Immature natural killer cell (primary cell): ENCODE measurements at regions not wholly inside any gene's neighbourhood (a gene's known extent, or its start where the extent isn't known, plus 50 kb on each side); places are given as distances from the start of the nearest gene placed in this dataset.

ENCODE experiments used
- DNase-seq, 3 donors: peaks; one replicate each; pipeline ENCODE4 v3.0.0; 2022; ENCODE audit warnings: mixed read lengths in 1 of 3
- H3K27ac Mint-ChIP-seq, 6 donors: one replicate each; pipeline ENCODE4 v1.8.0; 2020; ENCODE audit warnings: mixed read lengths in 6 of 6, mild to moderate bottlenecking in 5 of 6, inconsistent platforms in 4 of 6, moderate library complexity in 3 of 6
- H3K27me3 Mint-ChIP-seq, 3 donors: one replicate each; pipeline ENCODE4 v1.8.0; 2020 to 2021; ENCODE audit warnings: low read depth in 3 of 3, mild to moderate bottlenecking in 3 of 3, mixed read lengths in 3 of 3, moderate library complexity in 3 of 3, inconsistent platforms in 1 of 3
- H3K36me3 Mint-ChIP-seq, 3 donors: one replicate each; pipeline ENCODE4 v1.8.0; 2020; ENCODE audit warnings: mixed read lengths in 3 of 3, inconsistent platforms in 2 of 3, mild to moderate bottlenecking in 2 of 3
- H3K4me1 Mint-ChIP-seq, 2 donors: one replicate each; pipeline ENCODE4 v1.8.0; 2020; ENCODE audit warnings: inconsistent platforms in 2 of 2, mild to moderate bottlenecking in 2 of 2, mixed read lengths in 2 of 2, moderate library complexity in 1 of 2
- H3K4me3 Mint-ChIP-seq, 5 donors: one replicate each; pipeline ENCODE4 v1.8.0; 2020; ENCODE audit warnings: mild to moderate bottlenecking in 5 of 5, mixed read lengths in 5 of 5, inconsistent platforms in 3 of 5, moderate library complexity in 3 of 5
- H3K9me3 Mint-ChIP-seq, 6 donors: one replicate each; pipeline ENCODE4 v1.8.0; 2020; ENCODE audit warnings: mild to moderate bottlenecking in 6 of 6, mixed read lengths in 6 of 6, inconsistent platforms in 4 of 6, moderate library complexity in 3 of 6

DNA sequence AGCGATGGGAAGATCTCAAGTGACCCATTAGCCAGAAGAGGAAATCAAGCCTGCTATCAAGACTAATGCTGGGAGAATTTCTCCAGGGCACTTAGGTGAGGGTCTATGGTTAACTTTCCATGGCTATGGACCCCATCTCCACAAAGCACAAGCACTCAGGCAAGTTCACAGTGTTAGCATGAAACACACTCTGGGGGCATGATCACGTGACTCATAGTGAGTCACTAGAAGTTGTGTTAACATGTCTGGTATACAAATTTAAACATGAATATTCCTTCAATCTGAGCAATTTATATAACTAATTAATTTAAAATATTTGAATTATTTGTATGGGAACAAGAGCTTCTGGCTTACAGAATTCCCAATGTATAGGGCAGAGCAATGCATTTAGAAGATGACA, 131.8 kb downstream of the FAM204A start:
- no peaks in the 10 kb centered on the region for H3K4me1 Mint-ChIP-seq
- H3K27me3 Mint-ChIP-seq, result peaks cover 0 to 3% (median 1%) of the 10 kb centered on the region in 3 donors
- no peak for DNase-seq
- H3K36me3 Mint-ChIP-seq, result no peaks in the 10 kb centered on the region
- H3K9me3 Mint-ChIP-seq, result peaks cover 0 to 2% (median 0%) of the 10 kb centered on the region in 6 donors
- H3K4me3 Mint-ChIP-seq, result no peak overlapping the region
- no peak overlapping the region for H3K27ac Mint-ChIP-seq

DNA sequence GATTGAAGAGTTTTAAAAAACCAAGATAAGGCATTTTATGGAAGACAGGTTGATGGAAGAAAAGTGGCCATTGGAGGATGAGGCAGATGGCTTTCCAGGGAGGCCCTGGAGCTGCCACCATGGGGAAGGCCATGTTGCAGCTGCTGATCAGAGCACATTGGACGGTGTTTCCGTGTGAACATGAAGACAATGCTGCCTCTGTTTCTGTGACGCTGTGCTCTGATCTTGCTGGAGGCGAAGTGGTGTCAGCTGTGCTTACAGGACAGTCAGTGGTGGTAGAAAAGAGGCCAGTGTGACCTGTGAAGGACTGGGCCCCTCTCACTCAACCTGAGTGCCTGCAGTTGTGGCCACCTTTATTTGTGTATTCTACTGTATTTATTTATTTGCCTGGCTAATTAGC, 132.9 kb downstream of the FAM204A start:
- Mint-ChIP-seq H3K9me3 (peaks cover 0 to 4% (median 0%) of the 10 kb centered on the region in 6 donors), H3K27me3 (peaks cover 0 to 6% (median 0%) of the 10 kb centered on the region in 3 donors), H3K4me3 (no peak overlapping the region), H3K36me3 (no peaks in the 10 kb centered on the region), H3K4me1 (no peaks in the 10 kb centered on the region), H3K27ac (no peak overlapping the region)
- DNase-seq, result no peak

DNA sequence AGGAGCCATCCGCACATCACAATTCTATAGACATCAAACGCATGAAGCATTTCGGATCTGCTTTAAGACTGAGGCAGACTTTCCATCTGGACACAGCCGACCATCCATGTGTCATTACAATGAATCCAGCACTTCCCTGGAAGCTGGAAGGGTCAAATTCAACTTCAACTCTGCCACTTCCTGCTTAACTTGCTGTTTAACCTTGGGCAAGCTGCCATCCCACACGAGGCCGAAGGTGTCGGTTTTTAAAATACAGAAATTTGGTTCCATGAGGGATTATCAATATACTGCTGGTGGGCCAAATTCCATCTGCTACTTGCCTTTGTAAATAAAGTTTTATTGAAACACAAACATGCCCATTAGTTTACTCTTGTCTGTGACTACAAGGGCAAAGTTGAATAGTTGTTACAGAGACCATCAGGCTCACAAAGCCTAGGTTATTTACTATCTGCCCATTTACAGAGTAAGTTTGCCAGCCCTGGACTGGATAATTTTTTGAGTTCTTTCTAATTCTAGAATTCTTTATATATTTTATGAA, 134.6 kb downstream of the FAM204A start:
- peaks cover 0 to 6% (median 3%) of the 10 kb centered on the region in 3 donors for H3K27me3 Mint-ChIP-seq
- H3K9me3 Mint-ChIP-seq, result peaks cover 0 to 2% (median 0%) of the 10 kb centered on the region in 6 donors
- H3K36me3 Mint-ChIP-seq, result no peaks in the 10 kb centered on the region
- DNase-seq, result no peak
- H3K4me1 Mint-ChIP-seq, result no peaks in the 10 kb centered on the region
- no peak overlapping the region for H3K27ac Mint-ChIP-seq
- no peak overlapping the region for H3K4me3 Mint-ChIP-seq

DNA sequence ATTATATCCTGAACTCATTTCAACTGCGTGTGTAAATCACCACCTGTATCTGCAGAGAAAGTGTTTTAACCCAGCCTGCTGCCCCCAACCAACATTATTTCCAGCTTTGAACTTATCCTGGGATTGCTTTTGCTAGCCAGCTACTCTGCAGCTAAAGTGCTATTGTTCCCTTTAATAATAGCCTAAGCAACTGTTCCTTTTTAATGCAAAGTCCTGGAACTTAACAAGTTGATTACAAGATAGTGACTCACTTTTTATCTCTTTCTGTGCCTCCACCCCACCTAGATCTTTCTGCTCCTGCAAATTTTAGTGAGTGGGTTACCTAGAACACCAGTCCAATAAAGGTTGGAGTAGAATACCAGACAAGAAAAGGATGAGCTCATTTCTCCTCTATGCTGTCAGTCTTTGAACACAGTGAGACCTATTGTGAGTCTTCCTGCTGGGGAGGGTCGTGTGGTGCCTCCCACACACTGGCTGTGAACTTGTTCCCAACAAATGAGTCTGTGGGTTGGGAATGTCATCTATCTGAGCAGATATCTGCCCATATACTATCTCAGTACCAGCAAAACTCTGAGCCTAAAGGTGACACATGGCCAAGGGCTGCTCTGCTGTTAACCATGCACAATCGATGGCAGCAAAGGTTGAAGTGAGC, 137.7 kb downstream of the FAM204A start:
- peaks cover 0 to 2% (median 0%) of the 10 kb centered on the region in 6 donors for H3K9me3 Mint-ChIP-seq

DNA sequence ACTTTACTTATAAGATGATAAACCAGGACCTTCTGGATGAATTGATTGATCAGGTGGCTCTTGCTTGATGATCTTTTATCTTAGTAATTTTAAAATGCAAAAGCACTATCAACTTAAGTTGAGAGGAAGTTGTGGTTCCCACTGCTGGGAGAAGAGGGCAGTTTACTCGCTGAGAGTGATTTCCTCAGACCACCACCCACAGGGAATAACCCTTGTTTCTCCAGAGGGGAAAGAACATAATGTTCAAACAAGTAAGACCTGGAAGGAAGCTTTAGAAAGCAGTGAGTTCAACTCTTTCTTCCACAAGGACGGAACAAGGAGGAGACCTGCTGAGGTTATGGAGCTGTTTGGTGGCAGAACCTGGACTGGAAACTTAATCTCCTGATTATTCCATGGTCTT, 138.7 kb downstream of the FAM204A start:
- H3K27ac Mint-ChIP-seq, result no peak overlapping the region
- H3K4me1 Mint-ChIP-seq, result no peaks in the 10 kb centered on the region
- H3K9me3 Mint-ChIP-seq, result peaks cover 0 to 2% (median 0%) of the 10 kb centered on the region in 6 donors
- no peak overlapping the region for H3K4me3 Mint-ChIP-seq
- DNase-seq, result no peak
- no peaks in the 10 kb centered on the region for H3K36me3 Mint-ChIP-seq
- peaks cover 0 to 8% (median 6%) of the 10 kb centered on the region in 3 donors for H3K27me3 Mint-ChIP-seq

More for the DNA sequence above, 137.7 kb downstream of the FAM204A start:
- Mint-ChIP-seq H3K27me3 (peaks cover 0 to 8% (median 6%) of the 10 kb centered on the region in 3 donors), H3K36me3 (no peaks in the 10 kb centered on the region), H3K4me3 (no peak overlapping the region), H3K4me1 (no peaks in the 10 kb centered on the region), H3K27ac (no peak overlapping the region)
- DNase-seq, result no peak

DNA sequence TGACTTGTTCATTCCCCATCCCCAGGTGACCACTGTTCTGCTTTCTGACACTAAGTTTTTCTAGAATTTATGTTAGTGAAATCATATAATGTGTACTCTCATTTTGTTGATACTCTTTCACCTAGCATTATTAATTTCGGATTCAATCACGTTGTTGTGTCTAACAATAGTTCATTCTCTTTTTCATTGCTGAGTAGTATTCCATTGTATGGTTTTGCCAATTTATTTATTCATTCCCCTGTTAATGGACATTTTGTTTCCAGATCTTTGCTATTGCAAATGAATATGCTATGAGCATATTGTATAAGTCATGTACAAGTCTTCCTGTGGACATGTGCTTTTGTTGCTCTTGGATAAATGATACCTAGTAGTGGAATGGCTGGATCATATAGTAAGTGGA, 146.4 kb downstream of the FAM204A start:
- Mint-ChIP-seq H3K27me3 (peaks cover 0 to 4% (median 0%) of the 10 kb centered on the region in 3 donors), H3K36me3 (no peaks in the 10 kb centered on the region), H3K4me3 (no peak overlapping the region), H3K27ac (no peak overlapping the region), H3K4me1 (no peaks in the 10 kb centered on the region), H3K9me3 (peaks cover 0 to 4% (median 0%) of the 10 kb centered on the region in 6 donors)
- no peak for DNase-seq

DNA sequence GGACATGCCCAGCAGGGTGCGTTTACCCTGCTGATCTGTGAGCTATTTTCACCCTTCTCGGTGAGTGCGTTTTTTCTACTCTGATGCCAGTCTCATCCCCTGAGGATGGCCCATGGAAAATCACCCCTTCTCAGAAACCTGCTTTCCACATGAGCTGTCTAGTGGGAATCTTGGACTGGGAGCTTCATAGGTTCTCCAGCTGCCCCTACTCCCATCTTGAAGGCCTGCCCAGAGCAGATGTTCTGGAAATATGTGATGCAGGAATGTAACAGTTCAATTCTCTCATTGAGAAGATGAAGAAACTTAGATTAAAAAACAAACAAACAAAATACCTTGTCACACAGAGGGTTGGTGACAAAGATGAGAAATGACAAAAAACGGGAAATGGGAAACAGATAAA, 146.9 kb upstream of the RAB11FIP2 start:
- Mint-ChIP-seq H3K9me3 (peaks cover 0 to 4% (median 0%) of the 10 kb centered on the region in 6 donors), H3K4me1 (no peaks in the 10 kb centered on the region), H3K27me3 (peaks cover 0 to 4% (median 0%) of the 10 kb centered on the region in 3 donors), H3K36me3 (no peaks in the 10 kb centered on the region), H3K4me3 (no peak overlapping the region), H3K27ac (no peak overlapping the region)
- DNase-seq, result no peak

DNA sequence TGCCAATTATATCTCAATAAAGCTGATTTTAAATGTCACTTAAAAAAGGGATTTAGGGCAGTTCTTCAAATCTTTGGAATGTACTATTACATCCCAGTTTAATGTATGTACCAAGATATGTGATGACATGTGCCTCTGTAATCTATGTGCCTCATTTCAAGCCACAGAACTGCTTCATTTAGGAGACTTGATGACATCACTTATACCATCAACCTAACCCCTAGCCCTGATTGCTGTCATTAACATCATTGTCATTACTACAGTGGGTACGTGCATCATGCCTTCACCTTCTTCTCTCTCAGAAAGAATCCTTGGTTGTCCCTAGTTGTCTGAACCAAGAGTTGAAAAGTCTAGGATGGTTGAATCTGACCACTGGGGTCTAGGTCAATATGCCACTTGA, 134.3 kb upstream of the RAB11FIP2 start:
- H3K9me3 Mint-ChIP-seq, result peaks cover 0 to 3% (median 2%) of the 10 kb centered on the region in 6 donors

DNA sequence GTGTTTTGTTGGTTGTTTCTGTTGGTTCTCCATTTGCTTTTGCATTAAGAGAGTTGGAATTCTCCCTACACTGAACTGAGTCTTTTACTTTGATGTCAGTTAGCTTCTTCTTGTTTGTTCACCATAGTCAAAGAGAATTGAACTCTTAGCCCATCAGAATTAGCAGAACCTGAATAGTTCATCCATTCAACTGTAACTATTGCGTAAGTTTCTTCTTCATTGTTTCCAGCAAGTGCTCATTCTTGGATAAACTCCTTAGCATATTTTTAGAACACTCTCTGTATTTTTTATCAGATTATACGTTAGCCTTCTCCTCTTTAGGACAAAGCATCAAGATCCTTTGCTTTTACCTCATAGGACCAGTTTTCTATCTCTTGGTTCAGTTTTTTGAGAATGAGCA, 128.4 kb upstream of the RAB11FIP2 start:
- Mint-ChIP-seq H3K36me3 (no peaks in the 10 kb centered on the region), H3K4me1 (no peaks in the 10 kb centered on the region), H3K4me3 (no peak overlapping the region), H3K27ac (no peak overlapping the region), H3K27me3 (peaks cover 3 to 6% (median 4%) of the 10 kb centered on the region in 3 donors), H3K9me3 (peaks cover 0 to 5% (median 0%) of the 10 kb centered on the region in 6 donors)
- DNase-seq, result no peak

More for the DNA sequence above, 134.3 kb upstream of the RAB11FIP2 start:
- no peak for DNase-seq
- Mint-ChIP-seq H3K36me3 (no peaks in the 10 kb centered on the region), H3K27ac (no peak overlapping the region), H3K4me3 (no peak overlapping the region), H3K27me3 (peaks cover under 1 to 6% (median 4%) of the 10 kb centered on the region in 3 donors), H3K4me1 (no peaks in the 10 kb centered on the region)

DNA sequence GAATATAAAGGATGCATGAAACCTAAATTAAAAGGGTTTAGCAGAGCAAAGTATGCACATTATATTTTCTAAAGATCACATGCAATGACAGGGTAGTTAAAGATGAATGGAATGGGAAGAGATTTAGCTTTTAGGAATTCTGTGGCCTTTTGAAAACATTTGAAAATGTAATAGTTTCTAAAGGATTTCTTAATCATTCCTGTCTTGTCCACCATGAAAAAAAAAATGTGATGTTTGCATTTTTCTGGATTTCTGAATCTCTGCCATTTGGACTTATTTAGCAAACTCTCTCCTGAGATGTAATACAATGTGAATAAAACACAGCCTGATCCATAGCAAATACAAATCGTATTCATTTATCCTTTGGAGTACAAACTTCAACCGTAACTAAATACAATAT, 126.6 kb upstream of the RAB11FIP2 start:
- Mint-ChIP-seq H3K9me3 (peaks cover 0 to 5% (median 0%) of the 10 kb centered on the region in 6 donors), H3K4me3 (no peak overlapping the region), H3K27me3 (peaks cover 3 to 6% (median 4%) of the 10 kb centered on the region in 3 donors), H3K27ac (no peak overlapping the region), H3K36me3 (no peaks in the 10 kb centered on the region), H3K4me1 (no peaks in the 10 kb centered on the region)
- no peak for DNase-seq

DNA sequence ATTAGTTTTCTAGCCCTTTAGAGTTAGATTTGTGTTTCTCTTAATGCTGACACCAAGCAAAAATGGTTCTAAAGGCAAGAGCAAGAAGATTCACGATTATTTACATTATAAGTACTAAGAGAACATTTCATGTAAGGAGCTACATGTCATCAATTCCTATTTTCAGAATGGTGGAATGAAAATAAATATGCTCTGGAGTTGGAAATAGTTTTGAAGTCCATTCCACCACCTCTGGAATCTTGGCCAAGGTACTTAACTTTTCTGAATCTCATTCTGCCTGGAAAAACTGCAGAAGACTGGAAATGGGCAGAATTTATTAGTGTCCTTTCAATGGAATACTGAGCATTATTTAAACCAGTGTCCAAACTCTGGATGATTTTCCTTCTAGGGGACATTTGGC, 125.1 kb upstream of the RAB11FIP2 start:
- Mint-ChIP-seq H3K27ac (no peak overlapping the region), H3K4me1 (no peaks in the 10 kb centered on the region), H3K9me3 (peaks cover 0 to 5% (median 0%) of the 10 kb centered on the region in 6 donors), H3K36me3 (no peaks in the 10 kb centered on the region), H3K27me3 (peaks cover 3 to 6% (median 4%) of the 10 kb centered on the region in 3 donors), H3K4me3 (no peak overlapping the region)
- DNase-seq, result no peak

DNA sequence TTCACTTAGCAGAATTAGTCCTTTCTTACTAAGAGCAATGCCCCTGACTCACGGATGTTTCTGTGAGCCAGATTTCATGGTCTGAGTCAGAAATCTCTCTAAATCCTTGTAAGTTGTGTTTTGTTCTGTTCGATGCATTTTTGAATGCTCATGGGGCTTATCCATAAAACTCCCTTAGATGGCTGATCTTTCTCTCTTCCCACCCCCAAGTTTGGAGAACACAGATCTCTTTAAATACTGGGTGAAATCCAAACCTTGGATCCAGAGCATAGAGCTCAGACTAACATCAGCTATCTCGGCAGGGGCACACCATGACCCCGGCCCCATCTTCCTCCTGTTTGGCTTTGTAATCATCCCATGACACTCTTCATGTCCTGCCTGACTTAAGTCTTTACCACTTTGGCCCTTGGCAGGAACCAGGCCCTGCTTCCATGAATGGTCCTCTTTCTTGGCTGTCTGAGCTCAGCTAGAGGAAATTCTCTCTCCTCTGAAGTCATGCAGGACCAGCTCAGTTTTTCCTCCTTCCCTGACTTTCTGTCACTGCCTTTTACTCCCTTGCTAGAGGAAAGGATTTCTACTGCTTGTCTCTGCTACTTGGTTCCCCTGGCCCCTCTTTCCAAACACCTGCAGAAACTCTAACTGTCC, 120.4 kb upstream of the RAB11FIP2 start:
- Mint-ChIP-seq H3K36me3 (no peaks in the 10 kb centered on the region), H3K27ac (no peak overlapping the region), H3K4me1 (no peaks in the 10 kb centered on the region), H3K27me3 (peaks cover 0 to 4% (median 2%) of the 10 kb centered on the region in 3 donors), H3K9me3 (no peaks in the 10 kb centered on the region), H3K4me3 (no peak overlapping the region)
- DNase-seq, result no peak

DNA sequence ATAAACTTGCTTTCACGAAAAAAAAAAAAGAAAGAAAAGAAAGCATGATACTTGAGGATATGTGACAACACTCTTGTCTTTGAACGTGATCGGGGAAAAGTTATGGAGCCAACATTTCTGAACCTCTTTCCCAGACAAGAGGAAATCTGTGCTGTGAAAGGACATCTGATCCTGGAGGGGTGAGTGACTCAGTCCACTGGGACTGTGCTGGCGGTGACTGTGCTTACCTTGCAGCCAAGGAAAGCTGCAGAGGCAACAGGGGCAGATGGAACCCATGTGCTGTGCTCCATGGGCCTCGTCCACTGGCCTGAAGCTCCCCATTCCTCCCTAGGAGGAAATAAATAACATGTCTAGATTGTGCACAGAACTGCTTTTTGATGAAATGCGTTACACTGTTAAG, 116.5 kb upstream of the RAB11FIP2 start:
- no peaks in the 10 kb centered on the region for H3K9me3 Mint-ChIP-seq
- no peaks in the 10 kb centered on the region for H3K4me1 Mint-ChIP-seq
- DNase-seq, result no peak
- no peaks in the 10 kb centered on the region for H3K36me3 Mint-ChIP-seq
- H3K27ac Mint-ChIP-seq, result no peak overlapping the region
- peaks cover 0 to 2% (median 0%) of the 10 kb centered on the region in 3 donors for H3K27me3 Mint-ChIP-seq
- no peak overlapping the region for H3K4me3 Mint-ChIP-seq

DNA sequence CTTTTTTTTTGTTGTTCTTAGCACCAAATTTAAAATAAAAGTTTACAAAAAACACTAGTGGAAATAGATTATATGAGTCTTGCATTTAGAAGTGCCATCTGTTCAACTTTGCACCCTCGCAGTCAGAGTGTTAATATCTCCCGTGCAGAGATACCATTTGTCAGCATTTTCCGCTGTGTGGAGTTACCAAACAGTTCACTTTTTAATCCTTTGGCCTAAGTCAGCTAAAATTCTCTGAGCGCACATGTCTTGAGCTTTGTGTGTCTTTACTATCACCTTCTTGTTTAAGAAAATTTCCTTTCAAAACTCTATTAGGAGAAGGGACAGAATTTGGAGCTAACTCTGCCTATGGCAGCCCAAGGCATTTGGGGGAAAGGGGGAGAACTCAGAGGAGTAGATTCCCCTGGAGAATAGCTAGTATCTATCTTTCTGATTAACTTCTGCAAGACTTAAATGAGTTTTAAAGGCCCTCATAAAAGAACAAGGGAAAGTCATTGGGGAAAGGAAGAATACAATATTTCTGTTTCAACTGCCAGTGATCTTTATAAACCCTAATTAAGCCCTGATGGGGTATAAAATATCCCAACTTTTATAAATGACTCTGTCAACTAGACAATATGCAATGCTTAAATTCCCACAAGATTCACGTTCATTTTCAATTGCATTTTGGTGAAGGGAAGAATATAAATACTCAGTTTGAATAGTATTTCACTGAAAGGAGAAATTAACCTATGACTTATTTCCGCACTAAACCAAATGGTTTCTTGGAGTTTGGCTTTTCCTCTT, 114.9 kb upstream of the RAB11FIP2 start:
- no peaks in the 10 kb centered on the region for H3K36me3 Mint-ChIP-seq
- H3K27ac Mint-ChIP-seq, result no peak overlapping the region
- H3K4me1 Mint-ChIP-seq, result no peaks in the 10 kb centered on the region
- H3K9me3 Mint-ChIP-seq, result no peaks in the 10 kb centered on the region
- H3K27me3 Mint-ChIP-seq, result peaks cover 0 to 2% (median 0%) of the 10 kb centered on the region in 3 donors
- H3K4me3 Mint-ChIP-seq, result no peak overlapping the region
- DNase-seq, result no peak
